Cardiac muscle cell (in vitro differentiated cells and primary cell): ENCODE measurements at regions not wholly inside any gene's neighbourhood (a gene's known extent, or its start where the extent isn't known, plus 50 kb on each side); places are given as distances from the start of the nearest gene placed in this dataset.
"Not testable (repeated sequence)": the region's sequence is repeated elsewhere in the genome, so short reads cannot be mapped to it uniquely, and the experiment has no call there.

Source experiments
- DNase-seq, 2 donors: peaks; one replicate each; pipeline versions ENCODE4 v3.0.0 to v3.0.0-alpha.2; 2010 to 2017; ENCODE audit warnings: low read depth in 1 of 2, low spot score in 1 of 2
- H3K27ac ChIP-seq: fragments of 200-600 bp; sonication (generic); 2 replicates; pipeline ENCODE4 v1.5.1; 2016
- H3K27me3 ChIP-seq: fragments of 200-600 bp; sonication (generic); 2 replicates; pipeline ENCODE4 v1.6.0; 2016; ENCODE audit warnings: control low read depth
- H3K36me3 ChIP-seq: fragments of 200-600 bp; sonication (generic); 2 replicates; pipeline ENCODE4 v1.5.1; 2016; ENCODE audit warnings: control low read depth
- H3K4me1 ChIP-seq: fragments of 200-600 bp; sonication (generic); 2 replicates; pipeline ENCODE4 v1.8.1; 2017; ENCODE audit warnings: low read depth, mild to moderate bottlenecking, mixed run types
- H3K4me3 ChIP-seq: fragments of 200-600 bp; sonication (generic); 2 replicates; pipeline ENCODE4 v1.5.1; 2016; ENCODE audit warnings: mild to moderate bottlenecking
- H3K9me3 ChIP-seq: fragments of 200-600 bp; sonication (generic); 2 replicates; pipeline ENCODE4 v1.5.1; 2017; ENCODE audit warnings: low read depth, mild to moderate bottlenecking, control low read depth
- TF ChIP-seq, protein P1 (sequence below): IDR thresholded peaks from 2 replicates; pipeline ENCODE4 v1.5.1; 2012; ENCODE audit warnings: low read depth, mild to moderate bottlenecking, low read length

DNA sequence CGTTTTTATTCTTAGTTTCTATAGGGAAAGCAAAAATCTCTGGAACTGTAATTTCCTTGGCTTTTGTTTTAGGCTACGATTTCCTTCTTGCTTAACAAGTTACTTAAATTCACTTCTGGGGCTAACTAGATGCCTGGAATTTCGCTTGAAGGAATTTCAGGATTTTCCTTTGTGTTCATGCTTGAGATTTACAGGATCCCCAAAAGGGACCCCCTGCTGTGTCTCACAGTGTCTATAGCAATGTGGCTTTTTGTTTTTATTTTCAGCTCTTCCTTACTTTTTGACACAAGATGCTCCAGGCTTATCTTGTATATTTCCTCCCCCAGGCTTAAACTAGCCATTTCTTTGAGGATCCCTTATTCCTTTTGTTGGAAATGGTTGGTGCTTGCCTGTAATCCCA lies 95.5 kb upstream of the DPPA4 start:
- Histone ChIP-seq H3K36me3 (no peaks in the 10 kb centered on the region), H3K4me3 (no peak overlapping the region), H3K27ac (no peak overlapping the region), H3K9me3 (no peaks in the 10 kb centered on the region), H3K4me1 (no peaks in the 10 kb centered on the region), H3K27me3 (no peaks in the 10 kb centered on the region)
- DNase-seq = no peak
- TF ChIP-seq, protein P1, sequence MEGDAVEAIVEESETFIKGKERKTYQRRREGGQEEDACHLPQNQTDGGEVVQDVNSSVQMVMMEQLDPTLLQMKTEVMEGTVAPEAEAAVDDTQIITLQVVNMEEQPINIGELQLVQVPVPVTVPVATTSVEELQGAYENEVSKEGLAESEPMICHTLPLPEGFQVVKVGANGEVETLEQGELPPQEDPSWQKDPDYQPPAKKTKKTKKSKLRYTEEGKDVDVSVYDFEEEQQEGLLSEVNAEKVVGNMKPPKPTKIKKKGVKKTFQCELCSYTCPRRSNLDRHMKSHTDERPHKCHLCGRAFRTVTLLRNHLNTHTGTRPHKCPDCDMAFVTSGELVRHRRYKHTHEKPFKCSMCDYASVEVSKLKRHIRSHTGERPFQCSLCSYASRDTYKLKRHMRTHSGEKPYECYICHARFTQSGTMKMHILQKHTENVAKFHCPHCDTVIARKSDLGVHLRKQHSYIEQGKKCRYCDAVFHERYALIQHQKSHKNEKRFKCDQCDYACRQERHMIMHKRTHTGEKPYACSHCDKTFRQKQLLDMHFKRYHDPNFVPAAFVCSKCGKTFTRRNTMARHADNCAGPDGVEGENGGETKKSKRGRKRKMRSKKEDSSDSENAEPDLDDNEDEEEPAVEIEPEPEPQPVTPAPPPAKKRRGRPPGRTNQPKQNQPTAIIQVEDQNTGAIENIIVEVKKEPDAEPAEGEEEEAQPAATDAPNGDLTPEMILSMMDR = no peak

DNA sequence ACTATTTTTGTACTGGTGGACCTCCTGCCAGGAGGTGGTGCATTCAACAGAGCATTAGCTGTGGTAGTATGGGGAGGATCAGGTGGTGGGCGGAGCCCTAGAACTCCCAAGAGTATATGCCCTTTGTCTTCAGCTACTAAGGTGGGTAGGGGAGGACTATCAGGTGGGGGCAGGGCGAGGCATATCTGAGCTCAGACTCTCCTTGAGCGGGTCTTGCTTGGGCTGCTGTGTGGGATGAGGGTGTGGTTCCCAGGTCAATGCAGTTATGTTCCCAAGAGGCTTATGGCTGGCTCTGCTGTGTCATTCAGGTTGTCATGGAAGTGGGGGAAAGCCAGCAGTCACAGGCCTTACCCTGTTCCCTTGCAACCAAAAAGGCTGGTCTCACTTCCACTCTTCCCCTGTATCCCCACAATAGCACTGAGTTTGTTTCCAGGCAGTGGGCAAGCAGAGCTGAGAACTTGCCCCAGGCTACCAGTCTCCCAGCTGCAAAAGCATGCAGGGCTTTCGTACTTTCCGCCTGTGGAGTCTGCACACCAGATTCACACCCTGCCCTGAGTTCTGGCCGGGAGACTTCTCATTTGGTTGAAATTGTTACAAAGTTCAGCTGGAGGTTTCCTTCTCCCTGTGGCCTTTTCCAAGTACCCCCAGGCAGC lies 93.7 kb upstream of the DPPA4 start:
- Histone ChIP-seq H3K9me3 (no peaks in the 10 kb centered on the region), H3K36me3 (no peaks in the 10 kb centered on the region), H3K27me3 (no peaks in the 10 kb centered on the region), H3K27ac (no peak overlapping the region), H3K4me1 (no peaks in the 10 kb centered on the region), H3K4me3 (no peak overlapping the region)
- DNase-seq = no peak
- TF ChIP-seq, protein P1 = no peak

DNA sequence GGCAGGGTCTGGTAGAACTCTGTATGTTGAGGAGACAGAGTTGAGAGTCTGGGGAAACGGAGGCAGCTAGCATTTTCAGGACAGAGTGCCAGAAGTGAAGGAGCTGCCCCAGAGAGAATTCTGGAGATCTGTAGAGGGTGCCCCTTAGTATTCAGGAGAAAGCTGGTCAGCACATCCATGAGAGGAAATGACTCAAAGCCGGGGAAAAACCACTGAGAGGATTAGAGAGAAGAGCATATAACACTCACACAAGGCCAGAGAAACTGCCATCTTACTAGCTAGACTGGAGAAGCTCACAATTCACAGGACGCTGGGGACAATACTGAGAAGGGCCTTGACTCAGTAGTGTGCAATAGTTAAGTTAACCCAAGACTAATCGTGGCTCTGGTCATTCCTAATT lies 75.7 kb upstream of the DPPA4 start:
- Histone ChIP-seq H3K36me3 (no peaks in the 10 kb centered on the region), H3K27me3 (no peaks in the 10 kb centered on the region), H3K4me3 (no peak overlapping the region), H3K9me3 (no peaks in the 10 kb centered on the region), H3K27ac (no peak overlapping the region), H3K4me1 (no peaks in the 10 kb centered on the region)
- no peak for DNase-seq
- TF ChIP-seq, protein P1 = no peak

DNA sequence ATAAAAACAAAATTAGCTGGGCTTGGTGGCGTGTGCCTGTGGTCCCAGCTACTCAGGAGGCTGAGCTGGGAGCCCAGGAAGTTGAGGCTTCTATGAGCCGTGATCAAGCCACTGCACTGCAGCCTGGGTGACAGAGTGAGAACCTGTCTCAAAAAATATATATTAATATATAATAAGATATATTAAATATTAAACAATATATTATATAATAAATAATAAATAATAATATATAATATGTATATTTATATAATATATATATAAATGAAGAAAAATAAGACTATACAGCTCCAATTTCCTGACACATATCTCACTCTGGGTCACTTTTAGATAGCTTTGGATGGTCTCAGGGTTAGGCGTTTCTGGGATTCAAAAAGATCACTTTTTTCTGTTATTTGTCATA lies 74.2 kb upstream of the DPPA4 start:
- Histone ChIP-seq H3K4me1 (no peaks in the 10 kb centered on the region), H3K27ac (no peak overlapping the region), H3K27me3 (no peaks in the 10 kb centered on the region), H3K9me3 (no peaks in the 10 kb centered on the region), H3K36me3 (no peaks in the 10 kb centered on the region), H3K4me3 (no peak overlapping the region)
- no peak for DNase-seq
- TF ChIP-seq, protein P1 = no peak

DNA sequence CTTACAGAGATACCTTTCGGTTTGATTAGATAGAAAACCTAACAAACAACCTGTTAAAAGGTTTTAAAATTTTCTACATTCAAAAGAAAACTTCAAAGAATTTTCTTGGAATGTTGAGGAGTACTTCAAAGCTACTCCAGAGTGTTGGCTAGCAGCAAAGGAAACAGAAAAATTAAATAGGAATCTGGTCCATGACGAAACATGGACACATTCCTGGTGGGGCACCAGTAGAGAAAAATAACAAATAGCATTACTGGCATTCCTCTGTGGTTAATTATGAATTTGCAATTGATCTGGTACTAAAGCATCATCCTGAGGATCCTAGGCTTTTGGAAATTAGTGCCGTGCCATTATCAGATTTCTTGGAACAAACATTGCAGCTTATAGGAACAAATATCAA lies 59.5 kb upstream of the DPPA4 start:
- TF ChIP-seq, protein P1 = no peak

DNA sequence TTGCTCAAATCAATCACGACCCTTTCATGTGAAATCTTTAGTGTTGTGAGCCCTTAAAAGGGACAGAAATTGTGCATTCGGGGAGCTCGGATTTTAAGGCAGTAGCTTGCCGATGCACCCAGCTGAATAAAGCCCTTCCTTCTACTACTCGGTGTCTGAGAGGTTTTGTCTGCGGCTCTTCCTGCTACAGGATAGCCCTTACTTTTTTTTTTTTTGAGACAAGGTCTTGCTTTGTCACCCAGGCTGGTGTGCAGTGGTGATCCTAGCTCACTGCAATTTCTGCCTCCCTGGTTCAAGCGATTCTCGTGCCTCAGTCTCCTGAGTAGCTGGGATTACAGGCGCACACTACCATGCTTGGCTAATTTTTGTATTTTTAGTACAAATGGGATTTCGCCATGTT lies 56.4 kb upstream of the DPPA4 start:
- H3K9me3 ChIP-seq, H3K36me3 ChIP-seq, H3K4me1 ChIP-seq, DNase-seq, H3K4me3 ChIP-seq, H3K27me3 ChIP-seq, H3K27ac ChIP-seq: not testable (repeated sequence)

More for the DNA sequence above, 59.5 kb upstream of the DPPA4 start:
- Histone ChIP-seq H3K27ac (no peak overlapping the region), H3K4me3 (no peak overlapping the region), H3K27me3 (no peaks in the 10 kb centered on the region), H3K4me1 (no peaks in the 10 kb centered on the region), H3K9me3 (no peaks in the 10 kb centered on the region), H3K36me3 (no peaks in the 10 kb centered on the region)
- DNase-seq = peak in 1 of 2 donors; percentile 0
